AG09309 (cell line): ENCODE measurements at regions not wholly inside any gene's neighbourhood (a gene's known extent, or its start where the extent isn't known, plus 50 kb on each side); places are given as distances from the start of the nearest gene placed in this dataset.

ENCODE experiments used
- DNase-seq: peaks from one replicate; pipeline ENCODE4 v3.0.0-alpha.2; 2010; ENCODE audit warnings: low read depth
- H3K4me3 ChIP-seq: 2 replicates; pipeline ENCODE4 v1.5.1; 2011; ENCODE audit warnings: mild to moderate bottlenecking, low read depth, low read length, moderate library complexity; ENCODE audit not compliant: control insufficient read depth
- TF ChIP-seq, protein P1 (sequence below): IDR thresholded peaks from 2 replicates; pipeline ENCODE4 v1.5.1; 2011; ENCODE audit warnings: mild to moderate bottlenecking, low read depth, low read length, inconsistent platforms; ENCODE audit not compliant: insufficient read depth, control insufficient read depth; ENCODE audit errors: missing control alignments

DNA sequence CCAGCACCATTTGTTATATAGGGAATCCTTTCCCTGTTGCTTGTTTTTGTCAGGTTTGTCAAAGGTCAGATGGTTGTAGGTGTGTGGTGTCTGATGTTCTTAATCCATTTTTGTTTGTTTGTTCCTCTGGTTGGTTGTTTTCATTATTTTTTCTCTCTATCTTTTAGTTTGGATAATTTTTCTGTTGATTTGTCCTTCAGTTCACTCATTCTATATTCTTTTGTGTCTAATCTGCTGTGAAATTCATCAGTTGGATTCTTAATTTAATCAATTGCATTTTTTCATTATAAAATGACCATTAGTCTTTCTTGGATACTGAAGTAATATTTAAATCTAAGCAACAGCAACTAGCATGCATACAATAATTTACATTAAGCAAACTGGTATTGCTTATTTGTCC, 206.7 kb upstream of the TRIB2 start:
- no peak overlapping the region for H3K4me3 ChIP-seq
- DNase-seq, result no peak
- TF ChIP-seq, protein P1, sequence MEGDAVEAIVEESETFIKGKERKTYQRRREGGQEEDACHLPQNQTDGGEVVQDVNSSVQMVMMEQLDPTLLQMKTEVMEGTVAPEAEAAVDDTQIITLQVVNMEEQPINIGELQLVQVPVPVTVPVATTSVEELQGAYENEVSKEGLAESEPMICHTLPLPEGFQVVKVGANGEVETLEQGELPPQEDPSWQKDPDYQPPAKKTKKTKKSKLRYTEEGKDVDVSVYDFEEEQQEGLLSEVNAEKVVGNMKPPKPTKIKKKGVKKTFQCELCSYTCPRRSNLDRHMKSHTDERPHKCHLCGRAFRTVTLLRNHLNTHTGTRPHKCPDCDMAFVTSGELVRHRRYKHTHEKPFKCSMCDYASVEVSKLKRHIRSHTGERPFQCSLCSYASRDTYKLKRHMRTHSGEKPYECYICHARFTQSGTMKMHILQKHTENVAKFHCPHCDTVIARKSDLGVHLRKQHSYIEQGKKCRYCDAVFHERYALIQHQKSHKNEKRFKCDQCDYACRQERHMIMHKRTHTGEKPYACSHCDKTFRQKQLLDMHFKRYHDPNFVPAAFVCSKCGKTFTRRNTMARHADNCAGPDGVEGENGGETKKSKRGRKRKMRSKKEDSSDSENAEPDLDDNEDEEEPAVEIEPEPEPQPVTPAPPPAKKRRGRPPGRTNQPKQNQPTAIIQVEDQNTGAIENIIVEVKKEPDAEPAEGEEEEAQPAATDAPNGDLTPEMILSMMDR, result no peak

DNA sequence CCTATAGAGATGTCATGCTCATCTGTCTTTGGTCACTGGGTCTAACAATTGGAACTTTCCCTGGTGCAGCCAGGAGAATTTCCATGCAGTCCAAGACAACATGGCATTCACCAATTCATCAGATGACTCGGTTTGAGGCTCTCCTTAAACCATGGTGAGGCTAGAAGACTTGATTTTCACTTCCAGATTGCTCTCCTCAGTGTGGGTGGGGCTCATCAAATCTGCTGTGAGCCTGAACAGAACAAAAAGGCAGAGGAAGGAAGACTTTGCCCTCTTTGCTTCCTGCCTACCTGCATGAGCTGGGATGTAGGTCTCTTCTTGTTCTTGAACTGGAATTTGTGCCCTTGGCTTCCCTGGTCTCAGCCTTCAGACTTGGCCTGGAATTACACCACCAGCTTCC, 203.4 kb upstream of the TRIB2 start:
- TF ChIP-seq, protein P1, result no peak
- H3K4me3 ChIP-seq, result no peak overlapping the region
- no peak for DNase-seq

DNA sequence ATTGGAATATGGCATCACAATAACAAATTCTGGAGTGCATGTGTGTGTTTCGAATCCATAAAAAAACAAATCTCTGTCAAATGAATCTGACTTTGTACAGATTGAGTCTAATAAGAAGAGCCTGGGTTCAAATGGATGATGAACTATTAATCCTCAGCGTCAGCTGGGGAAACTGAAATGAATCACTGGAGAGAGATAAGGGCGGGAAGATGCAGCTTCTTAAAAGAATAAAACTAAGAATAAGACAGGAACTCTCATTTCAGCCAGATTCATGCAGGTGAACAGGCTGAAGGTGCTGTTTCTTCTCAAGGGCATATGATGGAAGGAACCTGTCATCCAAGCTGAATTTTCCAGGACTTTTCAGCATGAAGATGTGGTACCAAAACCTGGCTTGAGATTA, 202.6 kb upstream of the TRIB2 start:
- TF ChIP-seq, protein P1, result no peak
- no peak overlapping the region for H3K4me3 ChIP-seq
- DNase-seq, result no peak

DNA sequence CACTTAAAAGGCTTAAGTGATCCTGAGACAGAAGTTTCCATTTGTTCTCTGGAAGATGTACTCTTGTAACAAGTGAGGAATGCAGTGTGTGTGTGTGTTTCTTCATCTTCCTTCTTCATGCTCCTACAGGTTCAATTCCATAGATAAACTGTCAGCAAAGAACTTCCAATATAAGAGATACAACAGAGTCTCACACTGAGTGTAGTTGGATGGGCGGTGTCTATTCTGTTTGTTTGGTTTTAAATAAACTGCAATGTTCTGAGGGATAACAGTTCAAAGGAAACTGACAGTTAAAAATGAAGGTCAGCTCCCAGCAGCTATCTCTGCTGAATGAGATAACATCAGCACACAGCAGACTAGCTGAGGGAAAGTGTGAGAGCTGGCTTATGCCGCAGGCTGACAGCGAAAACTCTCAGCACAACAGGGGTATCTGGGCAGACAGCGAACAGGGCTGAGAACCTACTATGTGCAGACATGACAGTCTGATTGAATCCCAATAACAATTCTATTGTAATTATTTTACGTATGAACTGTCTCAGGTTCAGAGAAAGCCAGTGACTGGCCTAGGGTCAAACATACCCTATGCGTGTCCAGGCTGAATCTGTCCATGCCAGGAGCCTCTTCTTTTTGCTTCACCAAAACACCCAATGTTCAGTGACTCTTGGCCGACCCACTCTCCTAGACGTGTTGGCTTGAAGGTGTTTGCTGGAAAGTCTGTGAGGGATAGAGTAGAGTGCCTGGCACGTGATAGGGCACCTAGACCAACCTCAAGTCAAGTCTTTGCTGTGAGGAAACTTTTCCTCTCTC, 201.9 kb upstream of the TRIB2 start:
- TF ChIP-seq, protein P1, result no peak
- no peak for DNase-seq
- H3K4me3 ChIP-seq, result no peak overlapping the region

DNA sequence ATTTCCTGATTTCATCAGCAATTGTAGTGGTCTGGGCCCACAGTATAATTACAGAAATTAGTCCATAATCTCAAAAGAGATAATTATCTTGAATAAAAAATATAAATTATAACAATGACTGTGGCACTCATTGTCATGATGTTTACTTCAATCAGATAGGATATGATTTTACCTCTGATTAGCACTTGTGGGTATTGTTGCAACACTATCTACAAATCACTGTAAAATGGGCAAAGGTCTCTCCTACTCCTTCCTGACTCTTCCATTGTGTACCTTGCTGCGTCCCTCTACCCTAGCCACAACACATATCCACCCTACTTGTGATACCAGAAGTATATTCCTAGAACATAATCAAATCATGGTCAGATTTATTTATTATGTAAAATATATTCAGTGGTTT, 200.9 kb upstream of the TRIB2 start:
- DNase-seq, result no peak

DNA sequence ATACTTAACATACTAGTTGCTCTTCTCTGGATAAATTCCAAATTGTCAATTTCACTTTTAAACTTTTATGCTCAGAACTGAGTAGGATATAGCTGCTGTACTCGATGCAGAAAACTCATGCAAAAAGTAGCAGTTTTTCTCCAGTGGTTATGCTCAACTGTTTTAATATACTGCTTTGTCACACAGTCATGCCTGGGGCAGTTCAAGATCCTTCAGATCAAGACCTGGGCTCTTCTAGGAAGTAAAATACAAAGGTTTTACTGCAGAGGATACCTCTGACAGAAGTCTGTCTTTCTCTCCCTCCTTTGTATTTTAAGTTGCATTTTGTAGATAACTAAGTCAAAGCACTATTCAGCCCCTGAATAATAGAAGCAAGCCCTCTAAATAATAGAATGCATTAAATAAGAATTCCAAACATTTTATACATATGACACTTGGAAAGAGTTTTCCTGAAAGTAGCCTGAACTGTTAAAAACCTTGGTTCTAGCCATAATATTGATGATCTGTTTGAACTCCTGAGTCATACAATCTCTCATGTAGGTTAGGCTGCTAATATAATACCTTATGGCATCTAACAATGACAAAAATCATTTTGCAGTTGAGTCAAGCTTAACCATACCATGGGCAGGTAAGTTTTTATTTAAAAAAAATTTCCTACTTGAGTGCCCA, 183.3 kb upstream of the TRIB2 start:
- no peak overlapping the region for H3K4me3 ChIP-seq
- TF ChIP-seq, protein P1, result no peak
- no peak for DNase-seq

More for the DNA sequence above, 200.9 kb upstream of the TRIB2 start:
- TF ChIP-seq, protein P1, result no peak
- H3K4me3 ChIP-seq, result no peak overlapping the region
